ENCODE measurements at regions not wholly inside any gene's neighbourhood (a gene's known extent, or its start where the extent isn't known, plus 50 kb on each side); places are given as distances from the start of the nearest gene placed in this dataset.

- no peak overlapping the region for H3K4me3 ChIP-seq (ENCODE audit: low read depth, low read length)
- DNase-seq (ENCODE audit: low read depth): no peak
- TF ChIP-seq MAX (IDR thresholded peaks at IDR 0.05; ENCODE audit: low read depth, low read length): no peak
- TF ChIP-seq CTCF (IDR thresholded peaks at IDR 0.05; ENCODE audit: low read depth, low read length): no peak
- TF ChIP-seq MYC (IDR thresholded peaks at IDR 0.05; ENCODE audit: low read depth, low read length): no peak
- TF ChIP-seq POLR2A (IDR thresholded peaks at IDR 0.05; ENCODE audit: extremely low read depth, insufficient read length): no peak
These were observed 128.5 kb upstream of the GAP43 start for GRCh38 chr3:115494826-115495225.

DNA sequence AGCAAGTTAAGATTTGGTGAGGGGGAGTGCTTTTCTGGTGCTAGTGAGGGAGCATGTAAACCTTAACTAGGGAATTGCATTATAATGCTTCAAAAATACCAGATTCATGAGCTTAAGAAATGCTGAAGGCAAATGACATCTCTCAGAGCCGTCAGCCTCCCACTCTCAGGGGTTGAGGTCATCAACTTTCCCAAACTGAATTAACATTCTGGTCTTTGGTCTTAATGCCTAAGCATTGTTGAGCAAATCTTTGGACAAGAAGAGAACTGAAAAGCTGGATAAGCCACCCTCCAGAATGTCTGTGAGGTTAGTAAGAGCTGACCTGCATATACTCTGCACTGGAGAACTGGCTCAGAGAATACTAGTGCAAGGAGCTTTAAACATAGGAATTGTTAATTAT is 124.9 kb upstream of the GAP43 start:
- no peak overlapping the region for H3K4me3 ChIP-seq (ENCODE audit: low read depth, low read length)
- TF ChIP-seq MAX (IDR thresholded peaks at IDR 0.05; ENCODE audit: low read depth, low read length) (no peak), POLR2A (IDR thresholded peaks at IDR 0.05; ENCODE audit: extremely low read depth, insufficient read length) (no peak), MYC (IDR thresholded peaks at IDR 0.05; ENCODE audit: low read depth, low read length) (no peak), CTCF (IDR thresholded peaks at IDR 0.05; ENCODE audit: low read depth, low read length) (no peak)
- DNase-seq (ENCODE audit: low read depth): no peak

- H3K4me3 ChIP-seq (ENCODE audit: low read depth, low read length): no peak overlapping the region
- no peak for TF ChIP-seq MAX (IDR thresholded peaks at IDR 0.05; ENCODE audit: low read depth, low read length)
- no peak for TF ChIP-seq CTCF (IDR thresholded peaks at IDR 0.05; ENCODE audit: low read depth, low read length)
- no peak for TF ChIP-seq MYC (IDR thresholded peaks at IDR 0.05; ENCODE audit: low read depth, low read length)
- TF ChIP-seq POLR2A (IDR thresholded peaks at IDR 0.05; ENCODE audit: extremely low read depth, insufficient read length): no peak
These were observed 124.4 kb upstream of the GAP43 start for GRCh38 chr3:115498898-115499297.

DNA sequence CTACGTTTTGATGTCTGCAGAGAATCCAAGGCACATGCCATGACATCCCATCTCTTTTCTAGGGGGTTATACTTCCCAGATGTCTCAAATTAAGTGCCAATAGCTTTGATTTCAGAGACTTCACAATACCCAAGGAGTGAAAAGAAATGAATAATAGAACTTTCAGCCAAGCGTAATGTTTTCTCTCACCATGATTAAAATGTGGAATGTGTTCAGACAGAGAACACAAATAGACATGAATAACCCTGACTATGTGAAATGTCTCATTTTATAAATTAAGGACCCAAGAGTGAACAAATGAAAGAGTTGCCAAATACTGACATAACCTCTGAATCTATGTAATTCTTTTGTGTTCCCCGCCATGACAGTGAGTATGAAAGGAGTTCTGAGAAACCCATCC is 123.6 kb upstream of the GAP43 start:
- no peak for DNase-seq (ENCODE audit: low read depth)
- TF ChIP-seq MAX (IDR thresholded peaks at IDR 0.05; ENCODE audit: low read depth, low read length) (no peak), POLR2A (IDR thresholded peaks at IDR 0.05; ENCODE audit: extremely low read depth, insufficient read length) (no peak), MYC (IDR thresholded peaks at IDR 0.05; ENCODE audit: low read depth, low read length) (no peak), CTCF (IDR thresholded peaks at IDR 0.05; ENCODE audit: low read depth, low read length) (no peak)
- H3K4me3 ChIP-seq (ENCODE audit: low read depth, low read length): no peak overlapping the region

More at GRCh38 chr3:115498898-115499297, 124.4 kb upstream of the GAP43 start:
- no peak for DNase-seq (ENCODE audit: low read depth)

- TF ChIP-seq CTCF (IDR thresholded peaks at IDR 0.05; ENCODE audit: low read depth, low read length): no peak
- no peak for DNase-seq (ENCODE audit: low read depth)
- H3K4me3 ChIP-seq (ENCODE audit: low read depth, low read length): no peak overlapping the region
These were observed 122.5 kb upstream of the GAP43 start for GRCh38 chr3:115500795-115501194.

DNA sequence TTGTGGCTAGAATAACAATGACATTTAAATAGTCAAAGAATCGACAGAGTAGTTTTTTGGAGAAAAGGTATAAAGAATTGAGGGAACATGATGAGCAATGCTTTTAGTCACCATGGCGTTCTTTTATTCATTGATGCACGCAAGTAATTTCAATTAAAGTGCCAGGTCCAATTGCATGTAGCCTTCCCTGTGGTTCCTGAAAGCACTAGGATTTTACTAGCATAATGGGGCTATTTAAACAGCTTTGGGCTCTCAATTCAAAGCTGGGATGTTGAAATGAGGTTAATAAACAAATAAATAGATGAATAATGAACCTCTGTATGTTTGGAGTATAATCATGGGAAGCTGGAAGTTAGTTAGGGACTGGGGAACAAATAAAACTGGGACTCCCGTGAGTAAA is 121.2 kb upstream of the GAP43 start:
- TF ChIP-seq MAX (IDR thresholded peaks at IDR 0.05; ENCODE audit: low read depth, low read length): no peak
- TF ChIP-seq MYC (IDR thresholded peaks at IDR 0.05; ENCODE audit: low read depth, low read length): no peak
- no peak for TF ChIP-seq CTCF (IDR thresholded peaks at IDR 0.05; ENCODE audit: low read depth, low read length)
- no peak for TF ChIP-seq POLR2A (IDR thresholded peaks at IDR 0.05; ENCODE audit: extremely low read depth, insufficient read length)
- DNase-seq (ENCODE audit: low read depth): no peak

More for the DNA sequence above, 121.2 kb upstream of the GAP43 start:
- H3K4me3 ChIP-seq (ENCODE audit: low read depth, low read length): no peak overlapping the region
